HL-60 (cell line): ENCODE measurements at regions not wholly inside any gene's neighbourhood (a gene's known extent, or its start where the extent isn't known, plus 50 kb on each side); places are given as distances from the start of the nearest gene placed in this dataset.

Source experiments
- DNase-seq, 2 experiments: peaks; one replicate each; pipeline ENCODE4 v3.0.0-alpha.2; 2010 to 2020; ENCODE audit warnings: low read depth in 1 of 2, low spot score in 1 of 2
- H3K27ac ChIP-seq: fragments of 250-450 bp; sonication (Bioruptor Pico); replicated peaks from 2 replicates; pipeline ENCODE4 v1.5.1; 2020; ENCODE audit warnings: mild to moderate bottlenecking, moderate library complexity
- H3K27me3 ChIP-seq: fragments of 250-450 bp; sonication (Bioruptor Pico); 2 replicates; pipeline ENCODE4 v1.5.1; 2021; ENCODE audit warnings: mild to moderate bottlenecking, moderate library complexity; ENCODE audit not compliant: insufficient read depth, poor library complexity, severe bottlenecking
- H3K4me3 ChIP-seq: replicated peaks from 2 replicates; pipeline ENCODE4 v1.5.1; 2011; ENCODE audit warnings: mild to moderate bottlenecking, control low read depth, low read length; ENCODE audit not compliant: insufficient read depth
- GABPA ChIP-seq: IDR thresholded peaks from 2 replicates; pipeline ENCODE4 v1.6.1; 2012; ENCODE audit warnings: low read depth
- POLR2AphosphoS5 ChIP-seq: IDR thresholded peaks from 2 replicates; pipeline ENCODE4 v1.6.1; 2012; ENCODE audit warnings: low read depth
- SPI1 ChIP-seq: IDR thresholded peaks from 2 replicates; pipeline ENCODE4 v1.6.1; 2012; ENCODE audit warnings: low read depth, mild to moderate bottlenecking, borderline replicate concordance
- TF ChIP-seq, protein P1 (sequence below): IDR thresholded peaks from one replicate; pipeline ENCODE4 v1.5.1; 2011; ENCODE audit warnings: low read length, control low read depth, inconsistent platforms; ENCODE audit not compliant: insufficient read depth
- TF ChIP-seq, protein P2 (sequence below): IDR thresholded peaks from 2 replicates; pipeline ENCODE4 v1.6.1; 2012; ENCODE audit warnings: low read depth; ENCODE audit not compliant: insufficient replicate concordance

DNA sequence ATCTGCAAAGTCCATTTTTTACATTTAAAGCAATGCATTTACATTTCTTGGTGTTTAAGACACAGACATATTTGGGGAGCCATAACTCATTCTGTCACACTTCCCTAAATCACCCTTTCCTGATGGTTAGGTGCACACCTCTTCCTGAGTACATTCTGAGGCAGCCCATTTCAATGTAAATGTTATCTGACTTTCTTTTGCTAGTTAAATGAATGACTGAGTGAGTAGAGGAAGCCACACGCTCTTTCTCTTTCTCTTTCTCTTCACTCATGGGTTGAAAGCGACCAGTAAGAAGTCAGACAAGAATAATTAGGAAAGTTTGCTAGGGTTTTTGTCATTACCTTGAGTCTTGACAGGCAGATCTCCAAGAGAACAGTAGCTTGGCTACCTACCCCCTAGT is 143.1 kb downstream of the S1PR1 start:
- H3K27me3 ChIP-seq: no peaks in the 10 kb centered on the region
- DNase-seq: no peak
- TF ChIP-seq, protein P1, sequence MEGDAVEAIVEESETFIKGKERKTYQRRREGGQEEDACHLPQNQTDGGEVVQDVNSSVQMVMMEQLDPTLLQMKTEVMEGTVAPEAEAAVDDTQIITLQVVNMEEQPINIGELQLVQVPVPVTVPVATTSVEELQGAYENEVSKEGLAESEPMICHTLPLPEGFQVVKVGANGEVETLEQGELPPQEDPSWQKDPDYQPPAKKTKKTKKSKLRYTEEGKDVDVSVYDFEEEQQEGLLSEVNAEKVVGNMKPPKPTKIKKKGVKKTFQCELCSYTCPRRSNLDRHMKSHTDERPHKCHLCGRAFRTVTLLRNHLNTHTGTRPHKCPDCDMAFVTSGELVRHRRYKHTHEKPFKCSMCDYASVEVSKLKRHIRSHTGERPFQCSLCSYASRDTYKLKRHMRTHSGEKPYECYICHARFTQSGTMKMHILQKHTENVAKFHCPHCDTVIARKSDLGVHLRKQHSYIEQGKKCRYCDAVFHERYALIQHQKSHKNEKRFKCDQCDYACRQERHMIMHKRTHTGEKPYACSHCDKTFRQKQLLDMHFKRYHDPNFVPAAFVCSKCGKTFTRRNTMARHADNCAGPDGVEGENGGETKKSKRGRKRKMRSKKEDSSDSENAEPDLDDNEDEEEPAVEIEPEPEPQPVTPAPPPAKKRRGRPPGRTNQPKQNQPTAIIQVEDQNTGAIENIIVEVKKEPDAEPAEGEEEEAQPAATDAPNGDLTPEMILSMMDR: no peak
- peak; percentile 20; the same call in 1 of the 2 replicates for TF ChIP-seq SPI1
- TF ChIP-seq, protein P2, sequence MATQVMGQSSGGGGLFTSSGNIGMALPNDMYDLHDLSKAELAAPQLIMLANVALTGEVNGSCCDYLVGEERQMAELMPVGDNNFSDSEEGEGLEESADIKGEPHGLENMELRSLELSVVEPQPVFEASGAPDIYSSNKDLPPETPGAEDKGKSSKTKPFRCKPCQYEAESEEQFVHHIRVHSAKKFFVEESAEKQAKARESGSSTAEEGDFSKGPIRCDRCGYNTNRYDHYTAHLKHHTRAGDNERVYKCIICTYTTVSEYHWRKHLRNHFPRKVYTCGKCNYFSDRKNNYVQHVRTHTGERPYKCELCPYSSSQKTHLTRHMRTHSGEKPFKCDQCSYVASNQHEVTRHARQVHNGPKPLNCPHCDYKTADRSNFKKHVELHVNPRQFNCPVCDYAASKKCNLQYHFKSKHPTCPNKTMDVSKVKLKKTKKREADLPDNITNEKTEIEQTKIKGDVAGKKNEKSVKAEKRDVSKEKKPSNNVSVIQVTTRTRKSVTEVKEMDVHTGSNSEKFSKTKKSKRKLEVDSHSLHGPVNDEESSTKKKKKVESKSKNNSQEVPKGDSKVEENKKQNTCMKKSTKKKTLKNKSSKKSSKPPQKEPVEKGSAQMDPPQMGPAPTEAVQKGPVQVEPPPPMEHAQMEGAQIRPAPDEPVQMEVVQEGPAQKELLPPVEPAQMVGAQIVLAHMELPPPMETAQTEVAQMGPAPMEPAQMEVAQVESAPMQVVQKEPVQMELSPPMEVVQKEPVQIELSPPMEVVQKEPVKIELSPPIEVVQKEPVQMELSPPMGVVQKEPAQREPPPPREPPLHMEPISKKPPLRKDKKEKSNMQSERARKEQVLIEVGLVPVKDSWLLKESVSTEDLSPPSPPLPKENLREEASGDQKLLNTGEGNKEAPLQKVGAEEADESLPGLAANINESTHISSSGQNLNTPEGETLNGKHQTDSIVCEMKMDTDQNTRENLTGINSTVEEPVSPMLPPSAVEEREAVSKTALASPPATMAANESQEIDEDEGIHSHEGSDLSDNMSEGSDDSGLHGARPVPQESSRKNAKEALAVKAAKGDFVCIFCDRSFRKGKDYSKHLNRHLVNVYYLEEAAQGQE: no peak
- no peak overlapping the region for H3K27ac ChIP-seq
- no peak overlapping the region for H3K4me3 ChIP-seq

DNA sequence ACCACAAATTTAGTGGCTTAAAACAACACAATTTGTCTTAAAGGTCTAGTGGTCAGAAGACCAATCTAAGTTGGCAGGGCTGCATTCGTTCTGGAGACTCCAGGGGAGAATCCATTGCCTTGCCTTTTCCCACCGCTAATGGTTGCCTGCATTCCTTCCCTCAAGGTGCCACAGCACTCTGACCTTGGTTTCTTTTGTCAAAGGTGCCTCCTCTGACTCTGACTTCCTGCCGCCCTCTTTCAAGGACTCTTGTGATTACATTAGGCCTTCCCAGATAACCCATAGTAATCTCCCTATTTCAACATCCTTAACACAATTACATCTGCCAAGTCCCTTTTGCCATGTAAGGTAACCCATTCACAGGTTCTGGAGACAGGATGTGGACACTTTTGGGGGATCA is 145.3 kb downstream of the S1PR1 start:
- DNase-seq: no peak
- TF ChIP-seq GABPA: no peak
- TF ChIP-seq, protein P2: no peak
- no peak for TF ChIP-seq SPI1
- TF ChIP-seq, protein P1: no peak
- TF ChIP-seq POLR2AphosphoS5: no peak
- H3K4me3 ChIP-seq: no peak overlapping the region
- no peak overlapping the region for H3K27ac ChIP-seq
- H3K27me3 ChIP-seq: no peaks in the 10 kb centered on the region

DNA sequence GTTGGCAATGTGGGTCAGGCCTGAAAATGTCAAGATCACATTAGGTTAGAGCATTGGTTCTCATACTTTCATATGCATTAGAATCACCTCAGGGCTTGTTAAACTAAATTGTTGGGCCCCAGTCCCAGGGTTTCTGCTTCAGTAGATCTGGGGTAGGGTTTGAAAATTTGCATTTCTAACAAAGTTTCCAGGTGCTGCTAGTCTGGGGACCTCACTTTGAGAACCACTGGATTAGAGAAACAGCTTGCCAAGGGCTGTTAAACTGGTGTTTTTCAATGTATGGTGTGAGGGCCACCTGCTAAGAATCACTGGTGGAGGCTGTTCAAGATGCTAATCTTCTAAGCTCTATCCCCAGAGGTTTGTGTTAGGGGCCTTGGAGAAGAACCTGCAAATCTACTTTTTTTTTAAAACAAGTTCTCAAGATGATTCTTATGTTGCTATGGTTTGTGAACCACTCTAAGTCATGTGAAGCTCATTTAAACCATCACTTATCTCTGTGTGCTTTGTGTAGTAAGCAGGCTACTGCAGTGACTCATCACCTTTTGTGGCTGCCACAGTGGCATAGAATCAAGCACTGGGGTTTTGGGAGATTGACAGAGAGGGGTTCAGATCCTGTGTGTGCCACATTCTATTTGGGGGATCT is 152.2 kb downstream of the S1PR1 start:
- H3K27ac ChIP-seq: no peak overlapping the region
- no peak overlapping the region for H3K4me3 ChIP-seq
- no peak for DNase-seq
- no peaks in the 10 kb centered on the region for H3K27me3 ChIP-seq
- TF ChIP-seq GABPA (no peak), SPI1 (no peak), POLR2AphosphoS5 (no peak)
- TF ChIP-seq, protein P1: no peak
- TF ChIP-seq, protein P2: no peak
